Mesodermal cell (in vitro differentiated cells): ENCODE measurements at regions not wholly inside any gene's neighbourhood (a gene's known extent, or its start where the extent isn't known, plus 50 kb on each side); places are given as distances from the start of the nearest gene placed in this dataset.

ENCODE experiments used
- H3K27ac ChIP-seq: 2 replicates; pipeline ENCODE4 v1.7.0; 2013; ENCODE audit warnings: mild to moderate bottlenecking, low read depth, low read length, moderate library complexity; ENCODE audit not compliant: severe bottlenecking
- H3K36me3 ChIP-seq: 2 replicates; pipeline ENCODE4 v1.7.1; 2013; ENCODE audit warnings: mild to moderate bottlenecking, low read length, moderate library complexity; ENCODE audit not compliant: control insufficient read depth, insufficient read depth
- H3K4me1 ChIP-seq: one replicate; pipeline ENCODE4 v1.7.1; 2013; ENCODE audit warnings: mild to moderate bottlenecking, low read length; ENCODE audit not compliant: insufficient read depth, control insufficient read depth, poor library complexity, severe bottlenecking
- H3K4me3 ChIP-seq: 2 replicates; pipeline ENCODE4 v1.7.0; 2013; ENCODE audit warnings: low read length, control low read depth, mild to moderate bottlenecking; ENCODE audit not compliant: insufficient read depth, poor library complexity, severe bottlenecking; ENCODE audit errors: extremely low read depth
- H3K9me3 ChIP-seq: 2 replicates; pipeline ENCODE4 v1.7.1; 2013; ENCODE audit warnings: mild to moderate bottlenecking, low read length, moderate library complexity; ENCODE audit not compliant: control insufficient read depth
- WGBS, 2 experiments: methylation state at CpG; one replicate each; pipeline ENCODE4 v1.1.5; 2013; ENCODE audit warnings: missing lambda C conversion rate in 2 of 2; ENCODE audit not compliant: insufficient coverage in 2 of 2; 5-methylcytosine and 5-hydroxymethylcytosine counted together

- H3K27ac ChIP-seq: no peak overlapping the region
- H3K4me1 ChIP-seq: no peaks in the 10 kb centered on the region
- WGBS, 2 experiments: 86% methylated on average over 1 of the region's 2 CpGs; no CpG with 5 or more reads in 1 of the 2 experiments
- no peaks in the 10 kb centered on the region for H3K9me3 ChIP-seq
- H3K36me3 ChIP-seq: no peaks in the 10 kb centered on the region
- H3K4me3 ChIP-seq: no peak overlapping the region
Observed at GRCh38 chr4:125828346-125828745, 513.6 kb downstream of the FAT4 start.

GRCh38 chr4:125832161-125832560 is 517.4 kb downstream of the FAT4 start:
- H3K4me1 ChIP-seq: no peaks in the 10 kb centered on the region
- no peak overlapping the region for H3K27ac ChIP-seq
- H3K4me3 ChIP-seq: no peak overlapping the region
- no peaks in the 10 kb centered on the region for H3K9me3 ChIP-seq
- WGBS, 2 experiments: 100% methylated on average over 1 of the region's 3 CpGs; no CpG with 5 or more reads in 1 of the 2 experiments
- no peaks in the 10 kb centered on the region for H3K36me3 ChIP-seq

GRCh38 chr4:125836597-125837195 is 521.9 kb downstream of the FAT4 start:
- Histone ChIP-seq H3K36me3 (no peaks in the 10 kb centered on the region), H3K4me3 (no peak overlapping the region), H3K4me1 (no peaks in the 10 kb centered on the region), H3K27ac (no peak overlapping the region), H3K9me3 (no peaks in the 10 kb centered on the region)
- 89 to 100% methylated on average over 2 to 3 of the region's 4 CpGs for WGBS, 2 experiments

- H3K4me3 ChIP-seq: no peak overlapping the region
- 100% methylated on average over 1 of the region's 3 CpGs; no CpG with 5 or more reads in 1 of the 2 experiments for WGBS, 2 experiments
- H3K9me3 ChIP-seq: no peaks in the 10 kb centered on the region
- no peaks in the 10 kb centered on the region for H3K36me3 ChIP-seq
- H3K27ac ChIP-seq: no peak overlapping the region
- H3K4me1 ChIP-seq: no peaks in the 10 kb centered on the region
Observed at GRCh38 chr4:125837493-125838201, 522.9 kb downstream of the FAT4 start.

GRCh38 chr4:125838202-125838601 is 523.4 kb downstream of the FAT4 start:
- H3K36me3 ChIP-seq: no peaks in the 10 kb centered on the region
- no peaks in the 10 kb centered on the region for H3K4me1 ChIP-seq
- no peak overlapping the region for H3K4me3 ChIP-seq
- 98 to 100% methylated on average over 4 of the region's 6 CpGs for WGBS, 2 experiments
- H3K27ac ChIP-seq: no peak overlapping the region
- H3K9me3 ChIP-seq: no peaks in the 10 kb centered on the region

GRCh38 chr4:125838924-125839323 is 524.2 kb downstream of the FAT4 start:
- Histone ChIP-seq H3K36me3 (no peaks in the 10 kb centered on the region), H3K27ac (no peak overlapping the region), H3K4me3 (no peak overlapping the region), H3K4me1 (no peaks in the 10 kb centered on the region), H3K9me3 (no peaks in the 10 kb centered on the region)

- Histone ChIP-seq H3K4me3 (no peak overlapping the region), H3K4me1 (no peaks in the 10 kb centered on the region), H3K36me3 (no peaks in the 10 kb centered on the region), H3K27ac (no peak overlapping the region), H3K9me3 (no peaks in the 10 kb centered on the region)
Observed at GRCh38 chr4:125843947-125844346, 529.2 kb downstream of the FAT4 start.

- H3K4me3 ChIP-seq: no peak overlapping the region
- H3K4me1 ChIP-seq: no peaks in the 10 kb centered on the region
- no peaks in the 10 kb centered on the region for H3K36me3 ChIP-seq
- H3K27ac ChIP-seq: no peak overlapping the region
- no peaks in the 10 kb centered on the region for H3K9me3 ChIP-seq
- whole genome bisulfite sequencing, 2 experiments: 100% methylated on average over 1 of the region's 3 CpGs; no CpG with 5 or more reads in 1 of the 2 experiments
Observed at GRCh38 chr4:125847518-125847917, 532.8 kb downstream of the FAT4 start.

- H3K9me3 ChIP-seq: no peaks in the 10 kb centered on the region
- no peaks in the 10 kb centered on the region for H3K36me3 ChIP-seq
- H3K4me1 ChIP-seq: no peaks in the 10 kb centered on the region
- H3K4me3 ChIP-seq: no peak overlapping the region
- H3K27ac ChIP-seq: no peak overlapping the region
Observed at GRCh38 chr4:125849869-125850268, 535.1 kb downstream of the FAT4 start.

GRCh38 chr4:125891597-125892258 is 577.0 kb downstream of the FAT4 start:
- H3K36me3 ChIP-seq: no peaks in the 10 kb centered on the region
- no peak overlapping the region for H3K4me3 ChIP-seq
- 60 to 80% methylated on average over 1 to 3 of the region's 4 CpGs for WGBS, 2 experiments
- H3K9me3 ChIP-seq: no peaks in the 10 kb centered on the region
- no peak overlapping the region for H3K27ac ChIP-seq
- H3K4me1 ChIP-seq: no peaks in the 10 kb centered on the region

- Histone ChIP-seq H3K4me3 (no peak overlapping the region), H3K27ac (no peak overlapping the region), H3K9me3 (no peaks in the 10 kb centered on the region), H3K36me3 (no peaks in the 10 kb centered on the region), H3K4me1 (no peaks in the 10 kb centered on the region)
- no CpG with 5 or more reads among the region's 1 CpG for WGBS, 2 experiments
Observed at GRCh38 chr4:125904802-125905201, 590.0 kb downstream of the FAT4 start.
